ENCODE measurements at regions not wholly inside any gene's neighbourhood (a gene's known extent, or its start where the extent isn't known, plus 50 kb on each side); places are given as distances from the start of the nearest gene placed in this dataset.

- no peak for TF ChIP-seq CTCF (IDR thresholded peaks at IDR 0.05; ENCODE audit: extremely low read depth, missing control alignments)
- no peak for DNase-seq (ENCODE audit: low spot score)
Observed at GRCh38 chr4:189255636-189256035, 685.0 kb upstream of the FRG1 start.

- no peak for DNase-seq (ENCODE audit: low spot score)
- TF ChIP-seq CTCF (IDR thresholded peaks at IDR 0.05; ENCODE audit: extremely low read depth, missing control alignments) = no peak
Observed at GRCh38 chr4:189261475-189261874, 679.2 kb upstream of the FRG1 start.

GRCh38 chr4:189265515-189265914, 675.2 kb upstream of the FRG1 start:
- DNase-seq (ENCODE audit: low spot score) = no peak
- TF ChIP-seq CTCF (IDR thresholded peaks at IDR 0.05; ENCODE audit: extremely low read depth, missing control alignments) = no peak

GRCh38 chr4:189267312-189267965, 673.2 kb upstream of the FRG1 start:
- DNase-seq (ENCODE audit: low spot score) = no peak
- TF ChIP-seq CTCF (IDR thresholded peaks at IDR 0.05; ENCODE audit: extremely low read depth, missing control alignments) = no peak

- no peak for TF ChIP-seq CTCF (IDR thresholded peaks at IDR 0.05; ENCODE audit: extremely low read depth, missing control alignments)
- no peak for DNase-seq (ENCODE audit: low spot score)
Observed at GRCh38 chr4:189278597-189279165, 662.0 kb upstream of the FRG1 start.

- no peak for DNase-seq (ENCODE audit: low spot score)
Observed at GRCh38 chr4:189279188-189279587, 661.5 kb upstream of the FRG1 start.

More at GRCh38 chr4:189279188-189279587, 661.5 kb upstream of the FRG1 start:
- TF ChIP-seq CTCF (IDR thresholded peaks at IDR 0.05; ENCODE audit: extremely low read depth, missing control alignments) = no peak
